ENCODE measurements at regions not wholly inside any gene's neighbourhood (a gene's known extent, or its start where the extent isn't known, plus 50 kb on each side); places are given as distances from the start of the nearest gene placed in this dataset.

- H4K20me1 ChIP-seq (ENCODE audit: insufficient read depth, low read length), result no peaks in the 10 kb centered on the region
- H3F3A ChIP-seq (ENCODE audit: insufficient read depth, low read length), result no peaks in the 10 kb centered on the region
- no peaks in the 10 kb centered on the region for H3K79me2 ChIP-seq (ENCODE audit: insufficient read depth, low read length)
- no peaks in the 10 kb centered on the region for H3K36me3 ChIP-seq (ENCODE audit: insufficient read depth, low read length)
- no peak overlapping the region for H3K27ac ChIP-seq (ENCODE audit: low read depth, low read length, poor library complexity, severe bottlenecking)
- no peaks in the 10 kb centered on the region for H3K9me2 ChIP-seq (ENCODE audit: low read depth, low read length)
- TF ChIP-seq CTCF (IDR thresholded peaks at IDR 0.05; ENCODE audit: low read length) (no peak), EZH2 (IDR thresholded peaks at IDR 0.05; ENCODE audit: borderline replicate concordance, low read length) (no peak)
- no peaks in the 10 kb centered on the region for H3K27me3 ChIP-seq (ENCODE audit: insufficient read depth, low read length)
- H3K4me3 ChIP-seq (ENCODE audit: low read depth, low read length, poor library complexity, severe bottlenecking), result no peak overlapping the region
- H2AFZ ChIP-seq (ENCODE audit: low read length), result no peak overlapping the region
- no peaks in the 10 kb centered on the region for H3K4me1 ChIP-seq (ENCODE audit: insufficient read depth, low read length, severe bottlenecking)
- H3K9me3 ChIP-seq (ENCODE audit: low read length), result no peaks in the 10 kb centered on the region
- H3K9ac ChIP-seq (ENCODE audit: low read length), result no peak overlapping the region
- no peak overlapping the region for H3K4me2 ChIP-seq (ENCODE audit: low read length)
These were observed 765.2 kb upstream of the MGAT4C start for GRCh38 chr12:87021400-87021799.

GRCh38 chr12:87020071-87020470, 763.9 kb upstream of the MGAT4C start:
- H3K4me2 ChIP-seq (ENCODE audit: low read length), result no peak overlapping the region
- no peak overlapping the region for H3K4me3 ChIP-seq (ENCODE audit: low read depth, low read length, poor library complexity, severe bottlenecking)
- no peaks in the 10 kb centered on the region for H3K36me3 ChIP-seq (ENCODE audit: insufficient read depth, low read length)
- H3K9ac ChIP-seq (ENCODE audit: low read length), result no peak overlapping the region
- no peak overlapping the region for H2AFZ ChIP-seq (ENCODE audit: low read length)
- H3K4me1 ChIP-seq (ENCODE audit: insufficient read depth, low read length, severe bottlenecking), result no peaks in the 10 kb centered on the region
- no peak overlapping the region for H3K27ac ChIP-seq (ENCODE audit: low read depth, low read length, poor library complexity, severe bottlenecking)
- H3K27me3 ChIP-seq (ENCODE audit: insufficient read depth, low read length), result no peaks in the 10 kb centered on the region
- no peaks in the 10 kb centered on the region for H3F3A ChIP-seq (ENCODE audit: insufficient read depth, low read length)
- TF ChIP-seq EZH2 (IDR thresholded peaks at IDR 0.05; ENCODE audit: borderline replicate concordance, low read length), result no peak
- no peak for TF ChIP-seq CTCF (IDR thresholded peaks at IDR 0.05; ENCODE audit: low read length)
- no peaks in the 10 kb centered on the region for H3K79me2 ChIP-seq (ENCODE audit: insufficient read depth, low read length)
- H3K9me2 ChIP-seq (ENCODE audit: low read depth, low read length), result no peaks in the 10 kb centered on the region
- no peaks in the 10 kb centered on the region for H3K9me3 ChIP-seq (ENCODE audit: low read length)
- H4K20me1 ChIP-seq (ENCODE audit: insufficient read depth, low read length), result no peaks in the 10 kb centered on the region

GRCh38 chr12:87015352-87015751, 759.2 kb upstream of the MGAT4C start:
- H3K36me3 ChIP-seq (ENCODE audit: insufficient read depth, low read length), result no peaks in the 10 kb centered on the region
- H3K4me3 ChIP-seq (ENCODE audit: low read depth, low read length, poor library complexity, severe bottlenecking), result no peak overlapping the region
- H3K4me2 ChIP-seq (ENCODE audit: low read length), result no peak overlapping the region
- no peaks in the 10 kb centered on the region for H4K20me1 ChIP-seq (ENCODE audit: insufficient read depth, low read length)
- H3F3A ChIP-seq (ENCODE audit: insufficient read depth, low read length), result no peaks in the 10 kb centered on the region
- no peak overlapping the region for H3K27ac ChIP-seq (ENCODE audit: low read depth, low read length, poor library complexity, severe bottlenecking)
- no peaks in the 10 kb centered on the region for H3K27me3 ChIP-seq (ENCODE audit: insufficient read depth, low read length)
- no peak overlapping the region for H2AFZ ChIP-seq (ENCODE audit: low read length)
- H3K4me1 ChIP-seq (ENCODE audit: insufficient read depth, low read length, severe bottlenecking), result no peaks in the 10 kb centered on the region
- no peaks in the 10 kb centered on the region for H3K9me2 ChIP-seq (ENCODE audit: low read depth, low read length)
- no peak overlapping the region for H3K9ac ChIP-seq (ENCODE audit: low read length)
- TF ChIP-seq EZH2 (IDR thresholded peaks at IDR 0.05; ENCODE audit: borderline replicate concordance, low read length), result no peak
- no peak for TF ChIP-seq CTCF (IDR thresholded peaks at IDR 0.05; ENCODE audit: low read length)
- no peaks in the 10 kb centered on the region for H3K9me3 ChIP-seq (ENCODE audit: low read length)
- H3K79me2 ChIP-seq (ENCODE audit: insufficient read depth, low read length), result no peaks in the 10 kb centered on the region

Measured in OCI-LY1 (cell line).